D341Med (cell line): ENCODE measurements at regions not wholly inside any gene's neighbourhood (a gene's known extent, or its start where the extent isn't known, plus 50 kb on each side); places are given as distances from the start of the nearest gene placed in this dataset.
"Not testable (repeated sequence)": the region's sequence is repeated elsewhere in the genome, so short reads cannot be mapped to it uniquely, and the experiment has no call there.

Experiments used
- DNase-seq: peaks from one replicate; pipeline ENCODE4 v3.0.0; 2012; ENCODE audit warnings: low spot score

GRCh38 chr15:20237256-20238020 is 304.2 kb downstream of the GOLGA6L6 start:
- not testable (repeated sequence) for DNase-seq

GRCh38 chr15:20235728-20236127 is 305.9 kb downstream of the GOLGA6L6 start:
- not testable (repeated sequence) for DNase-seq

- not testable (repeated sequence) for DNase-seq
Measured at GRCh38 chr15:20234006-20234540, 307.5 kb downstream of the GOLGA6L6 start.

- DNase-seq = not testable (repeated sequence)
Measured at GRCh38 chr15:20232457-20232856, 309.1 kb downstream of the GOLGA6L6 start.

- DNase-seq = not testable (repeated sequence)
Measured at GRCh38 chr15:20230656-20231055, 310.9 kb downstream of the GOLGA6L6 start.

- not testable (repeated sequence) for DNase-seq
Measured at GRCh38 chr15:20228791-20229190, 312.8 kb downstream of the GOLGA6L6 start.

GRCh38 chr15:20227119-20227853 is 314.3 kb downstream of the GOLGA6L6 start:
- not testable (repeated sequence) for DNase-seq

GRCh38 chr15:20226531-20226930 is 315.1 kb downstream of the GOLGA6L6 start:
- not testable (repeated sequence) for DNase-seq

- DNase-seq = not testable (repeated sequence)
Measured at GRCh38 chr15:20221063-20221462, 320.5 kb downstream of the GOLGA6L6 start.

- not testable (repeated sequence) for DNase-seq
Measured at GRCh38 chr15:20219171-20219570, 322.4 kb downstream of the GOLGA6L6 start.

- DNase-seq = not testable (repeated sequence)
Measured at GRCh38 chr15:20215700-20216099, 325.9 kb downstream of the GOLGA6L6 start.

- DNase-seq = not testable (repeated sequence)
Measured at GRCh38 chr15:20214101-20214500, 327.5 kb downstream of the GOLGA6L6 start.

GRCh38 chr15:20211508-20211907 is 330.1 kb downstream of the GOLGA6L6 start:
- DNase-seq = not testable (repeated sequence)

- not testable (repeated sequence) for DNase-seq
Measured at GRCh38 chr15:20209973-20210372, 331.6 kb downstream of the GOLGA6L6 start.

- not testable (repeated sequence) for DNase-seq
Measured at GRCh38 chr15:20207607-20208006, 334.0 kb downstream of the GOLGA6L6 start.

- DNase-seq = not testable (repeated sequence)
Measured at GRCh38 chr15:20207198-20207597, 334.4 kb downstream of the GOLGA6L6 start.

- not testable (repeated sequence) for DNase-seq
Measured at GRCh38 chr15:20204177-20204866, 337.3 kb downstream of the GOLGA6L6 start.

- DNase-seq = not testable (repeated sequence)
Measured at GRCh38 chr15:20203649-20204150, 337.9 kb downstream of the GOLGA6L6 start.

GRCh38 chr15:20194591-20195198 is 346.9 kb downstream of the GOLGA6L6 start:
- DNase-seq = not testable (repeated sequence)

GRCh38 chr15:20192982-20193929 is 348.3 kb downstream of the GOLGA6L6 start:
- DNase-seq = not testable (repeated sequence)
